Esophagus muscularis mucosa (tissue), 4 donors: ENCODE measurements at regions not wholly inside any gene's neighbourhood (a gene's known extent, or its start where the extent isn't known, plus 50 kb on each side); places are given as distances from the start of the nearest gene placed in this dataset.
A peak's percentile ranks its signal among the peaks of the same experiment; 100 is the strongest.

Experiments
- DNase-seq: peaks from one replicate; pipeline ENCODE4 v3.0.0-alpha.2; 2017; ENCODE audit errors: extremely low spot score
- H3K27ac ChIP-seq, 4 donors: fragments of 200-600 bp; sonication (generic); replicated peaks in 1 of 4; 1 replicate in 3 of 4; 2 replicates in 1 of 4; pipeline ENCODE4 v1.5.1; 2016 to 2019; ENCODE audit warnings: mild to moderate bottlenecking in 1 of 4
- H3K27me3 ChIP-seq, 4 donors: fragments of 200-600 bp; sonication (generic); one replicate each; pipeline versions ENCODE4 v1.5.1 to v1.6.0; 2016 to 2019
- H3K36me3 ChIP-seq, 4 donors: fragments of 200-600 bp; sonication (generic); one replicate each; pipeline ENCODE4 v1.5.1; 2016 to 2019
- H3K4me1 ChIP-seq, 4 donors: fragments of 200-600 bp; sonication (generic); one replicate each; pipeline ENCODE4 v1.5.1; 2016 to 2019
- H3K4me3 ChIP-seq, 4 donors: fragments of 200-600 bp; sonication (generic); 1 replicate in 2 of 4; 2 replicates in 2 of 4; pipeline ENCODE4 v1.5.1; 2016 to 2019; ENCODE audit warnings: mild to moderate bottlenecking in 4 of 4, moderate library complexity in 1 of 4
- H3K9me3 ChIP-seq, 4 donors: fragments of 200-600 bp; sonication (generic); 1 replicate in 3 of 4; 2 replicates in 1 of 4; pipeline ENCODE4 v1.5.1; 2016 to 2019
- EP300 ChIP-seq: sonication (generic); formaldehyde crosslinking; IDR thresholded peaks from one replicate; pipeline ENCODE4 v1.6.1; 2017; ENCODE audit warnings: antibody characterized with exemption
- POLR2A ChIP-seq: fragments of 450-650 bp; IDR thresholded peaks from one replicate; pipeline ENCODE4 v1.6.1; 2017; ENCODE audit warnings: antibody characterized with exemption, moderate library complexity, mild to moderate bottlenecking, low read depth
- POLR2AphosphoS5 ChIP-seq, 2 donors: sonication (generic); formaldehyde crosslinking; IDR thresholded peaks; one replicate each; pipeline ENCODE4 v1.6.1; 2017; ENCODE audit warnings: antibody characterized with exemption in 2 of 2
- WGBS: methylation state at CpG from one replicate; pipeline ENCODE4 v1.1.5; 2018; 5-methylcytosine and 5-hydroxymethylcytosine counted together
- intact Hi-C: fragments of 100-400 bp; cut with DNase I; formaldehyde crosslinking; loops from one replicate; pipeline ENCODE4 v1.15.1; 2023
- TF ChIP-seq, protein P1 (sequence below), 3 experiments: fragments of 200-600 bp in 2 of 3; fragments of 450-650 bp in 1 of 3; sonication (generic) in 2 of 3; IDR thresholded peaks; one replicate each; pipeline ENCODE4 v1.5.1; 2017 to 2019; ENCODE audit warnings: antibody characterized with exemption in 3 of 3, mild to moderate bottlenecking in 2 of 3, moderate library complexity in 1 of 3

DNA sequence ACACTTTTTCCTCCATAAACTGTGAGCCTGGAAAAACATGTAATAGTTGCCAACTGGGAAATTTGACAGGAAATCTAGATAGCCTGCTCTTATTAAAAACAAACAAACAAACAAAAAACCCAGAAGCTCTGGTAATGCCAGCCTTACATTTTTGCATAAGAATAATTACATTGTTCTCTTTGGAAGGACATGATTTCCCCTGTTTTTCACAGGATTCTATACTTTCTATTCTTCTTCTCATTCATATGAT is 137.9 kb downstream of the AEBP2 start:
- peaks cover 0 to 2% (median 0%) of the 10 kb centered on the region in 4 donors for H3K9me3 ChIP-seq
- H3K36me3 ChIP-seq = no peaks in the 10 kb centered on the region
- no peak overlapping the region for H3K4me3 ChIP-seq
- no peak for DNase-seq
- no peaks in the 10 kb centered on the region for H3K27me3 ChIP-seq
- intact Hi-C loops = no loop called here
- TF ChIP-seq EP300 (no peak), POLR2AphosphoS5 (IDR thresholded peaks at IDR 0.05) (no peak), POLR2A (no peak)
- TF ChIP-seq, protein P1, sequence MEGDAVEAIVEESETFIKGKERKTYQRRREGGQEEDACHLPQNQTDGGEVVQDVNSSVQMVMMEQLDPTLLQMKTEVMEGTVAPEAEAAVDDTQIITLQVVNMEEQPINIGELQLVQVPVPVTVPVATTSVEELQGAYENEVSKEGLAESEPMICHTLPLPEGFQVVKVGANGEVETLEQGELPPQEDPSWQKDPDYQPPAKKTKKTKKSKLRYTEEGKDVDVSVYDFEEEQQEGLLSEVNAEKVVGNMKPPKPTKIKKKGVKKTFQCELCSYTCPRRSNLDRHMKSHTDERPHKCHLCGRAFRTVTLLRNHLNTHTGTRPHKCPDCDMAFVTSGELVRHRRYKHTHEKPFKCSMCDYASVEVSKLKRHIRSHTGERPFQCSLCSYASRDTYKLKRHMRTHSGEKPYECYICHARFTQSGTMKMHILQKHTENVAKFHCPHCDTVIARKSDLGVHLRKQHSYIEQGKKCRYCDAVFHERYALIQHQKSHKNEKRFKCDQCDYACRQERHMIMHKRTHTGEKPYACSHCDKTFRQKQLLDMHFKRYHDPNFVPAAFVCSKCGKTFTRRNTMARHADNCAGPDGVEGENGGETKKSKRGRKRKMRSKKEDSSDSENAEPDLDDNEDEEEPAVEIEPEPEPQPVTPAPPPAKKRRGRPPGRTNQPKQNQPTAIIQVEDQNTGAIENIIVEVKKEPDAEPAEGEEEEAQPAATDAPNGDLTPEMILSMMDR (IDR thresholded peaks at IDR 0.05) = no peak
- peaks cover 23 to 41% (median 34%) of the 10 kb centered on the region in 4 donors for H3K4me1 ChIP-seq
- H3K27ac ChIP-seq = no peak overlapping the region

DNA sequence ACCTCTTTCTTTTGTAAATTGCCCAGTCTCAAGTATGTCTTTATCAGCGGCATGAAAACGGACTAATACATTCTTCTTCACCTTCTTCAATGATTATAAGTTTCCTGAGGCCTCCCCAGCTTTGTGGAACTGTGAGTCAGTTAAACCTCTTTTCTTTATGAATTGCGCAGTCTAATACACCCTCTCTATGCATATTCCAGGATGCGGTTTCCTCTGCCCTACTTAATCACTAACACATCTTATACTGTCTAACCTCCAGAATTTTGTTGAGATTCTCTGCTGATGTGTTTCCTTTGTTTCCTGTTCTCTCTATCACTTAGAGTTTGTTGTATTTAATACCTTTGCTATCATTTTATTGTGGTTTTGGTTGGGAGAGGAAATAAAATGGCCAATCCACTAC is 145.4 kb downstream of the AEBP2 start:
- Histone ChIP-seq H3K4me1 (no peaks in the 10 kb centered on the region), H3K27ac (no peak overlapping the region), H3K4me3 (no peak overlapping the region), H3K36me3 (no peaks in the 10 kb centered on the region), H3K27me3 (no peaks in the 10 kb centered on the region), H3K9me3 (peaks cover 0 to 11% (median 4%) of the 10 kb centered on the region in 4 donors)
- WGBS = 97% methylated on average over 4 of the region's 4 CpGs
- no peak for TF ChIP-seq EP300
- no peak for TF ChIP-seq POLR2A
- TF ChIP-seq, protein P1 (IDR thresholded peaks at IDR 0.05) = no peak
- TF ChIP-seq POLR2AphosphoS5 (IDR thresholded peaks at IDR 0.05) = no peak
- intact Hi-C loops = no loop called here
- no peak for DNase-seq

DNA sequence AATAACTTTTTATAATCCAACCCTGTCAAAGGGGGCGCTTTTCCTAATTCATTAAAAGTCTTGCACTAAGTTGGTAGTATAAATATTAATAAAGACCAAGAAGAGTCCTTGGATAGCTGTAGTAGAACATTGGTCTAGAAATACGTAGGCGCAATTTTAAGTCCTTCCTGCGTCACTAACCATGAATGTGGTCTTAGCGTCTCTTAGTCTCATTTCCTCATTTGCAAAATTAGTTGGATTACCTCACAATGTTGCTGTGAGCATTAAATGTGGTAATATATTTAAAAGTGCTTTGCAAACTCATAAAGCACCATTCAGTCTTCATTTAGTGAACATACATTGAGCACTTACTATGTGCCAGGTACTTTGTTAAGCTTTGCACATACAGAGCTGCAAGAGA is 149.7 kb downstream of the AEBP2 start:
- DNase-seq = no peak
- intact Hi-C loops = no loop called here

DNA sequence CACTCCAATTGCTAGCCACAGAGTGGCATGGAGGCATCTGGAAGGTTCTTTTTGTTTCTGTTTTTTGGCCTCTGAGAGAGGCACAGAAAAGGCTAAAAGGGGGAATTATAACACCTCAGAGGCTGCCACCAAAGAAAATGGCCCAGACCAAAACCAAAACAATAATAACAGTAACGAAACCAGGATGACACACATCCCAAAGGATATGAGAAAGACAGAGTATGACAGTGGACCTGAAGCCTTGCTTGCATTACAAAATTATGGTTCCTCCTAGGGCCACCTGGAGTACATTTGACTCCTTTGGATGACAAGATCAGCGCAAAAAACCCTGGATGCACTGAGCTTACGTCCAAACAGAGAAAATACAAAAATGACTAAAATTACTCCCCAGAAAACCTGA is 152.7 kb downstream of the AEBP2 start:
- no peaks in the 10 kb centered on the region for H3K4me1 ChIP-seq
- DNase-seq = no peak
- H3K27me3 ChIP-seq = no peaks in the 10 kb centered on the region
- no peaks in the 10 kb centered on the region for H3K9me3 ChIP-seq
- intact Hi-C loops = no loop called here
- H3K4me3 ChIP-seq = no peak overlapping the region
- H3K36me3 ChIP-seq = no peaks in the 10 kb centered on the region
- no peak overlapping the region for H3K27ac ChIP-seq
- TF ChIP-seq POLR2AphosphoS5 (IDR thresholded peaks at IDR 0.05) (no peak), POLR2A (no peak), EP300 (no peak)
- TF ChIP-seq, protein P1 (IDR thresholded peaks at IDR 0.05) = no peak
- 88% methylated on average over 3 of the region's 3 CpGs for WGBS

More for the DNA sequence above, 149.7 kb downstream of the AEBP2 start:
- TF ChIP-seq EP300 = no peak
- TF ChIP-seq POLR2AphosphoS5 (IDR thresholded peaks at IDR 0.05) = no peak
- TF ChIP-seq, protein P1 (IDR thresholded peaks at IDR 0.05) = no peak
- TF ChIP-seq POLR2A = no peak
- H3K27me3 ChIP-seq = no peaks in the 10 kb centered on the region
- H3K27ac ChIP-seq = no peak overlapping the region
- no peaks in the 10 kb centered on the region for H3K4me1 ChIP-seq
- H3K4me3 ChIP-seq = no peak overlapping the region
- no peaks in the 10 kb centered on the region for H3K9me3 ChIP-seq
- WGBS = 91% methylated on average over 5 of the region's 5 CpGs
- H3K36me3 ChIP-seq = no peaks in the 10 kb centered on the region

DNA sequence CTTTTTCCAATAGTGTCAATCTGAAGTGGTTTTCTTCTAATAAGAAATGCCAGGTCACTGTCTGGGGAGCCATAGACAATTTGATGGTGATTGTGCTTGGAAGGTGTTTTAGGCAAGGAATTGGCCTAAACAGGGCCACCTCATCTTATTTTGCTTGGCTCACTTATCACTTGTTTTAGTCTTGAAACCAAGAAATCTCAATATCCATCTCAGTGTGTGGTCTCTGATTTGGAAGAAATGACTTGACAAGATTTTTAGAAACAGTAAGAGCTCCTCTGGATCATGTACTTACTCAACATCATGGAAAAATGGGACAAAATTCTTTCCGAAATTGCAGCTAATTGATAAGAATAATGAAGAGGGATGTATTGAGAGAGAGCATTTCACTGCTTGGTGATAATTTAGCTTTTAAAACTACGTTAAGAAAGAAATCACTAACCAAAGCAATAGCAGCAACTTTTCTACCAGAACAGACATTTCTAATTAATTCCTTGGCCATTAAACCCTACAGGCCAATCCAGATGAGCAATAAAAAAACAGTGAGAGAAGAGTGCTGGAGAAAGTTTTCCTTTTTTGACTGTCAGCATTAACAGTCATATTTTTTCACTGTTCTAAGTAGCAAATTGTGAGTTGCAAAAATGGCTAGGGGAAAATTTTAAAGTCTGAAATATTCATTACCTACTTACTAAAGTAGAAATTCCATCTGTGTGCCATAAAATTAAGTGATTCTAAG is 157.3 kb downstream of the AEBP2 start:
- H3K27ac ChIP-seq = peak overlapping the region in 1 of 4 donors; percentile 36
- TF ChIP-seq EP300 = no peak
- TF ChIP-seq POLR2AphosphoS5 (IDR thresholded peaks at IDR 0.05) = no peak
- no peak for TF ChIP-seq POLR2A
- TF ChIP-seq, protein P1 (IDR thresholded peaks at IDR 0.05) = no peak
- intact Hi-C loops = no loop called here
- H3K9me3 ChIP-seq = no peaks in the 10 kb centered on the region
- H3K36me3 ChIP-seq = no peaks in the 10 kb centered on the region
- no peaks in the 10 kb centered on the region for H3K27me3 ChIP-seq
- no peak for DNase-seq
- H3K4me3 ChIP-seq = no peak overlapping the region
- WGBS = 75% methylated on average over 2 of the region's 2 CpGs
- H3K4me1 ChIP-seq = no peaks in the 10 kb centered on the region
